ENCODE measurements at regions not wholly inside any gene's neighbourhood (a gene's known extent, or its start where the extent isn't known, plus 50 kb on each side); places are given as distances from the start of the nearest gene placed in this dataset.

- CTCF ChIA-PET, result no interaction called here
- no peaks in the 10 kb centered on the region for H3K4me1 ChIP-seq (ENCODE audit: control insufficient read depth, insufficient read depth, low read length)
- POLR2A ChIA-PET, result no interaction called here
- H3K4me3 ChIP-seq (ENCODE audit: low read depth, low read length), result no peak overlapping the region
- no peaks in the 10 kb centered on the region for H3K36me3 ChIP-seq (ENCODE audit: control insufficient read depth in 2 of 2, insufficient read depth in 1 of 2, low read length in 2 of 2)
- H3K27ac ChIP-seq (ENCODE audit: extremely low read depth, low read depth, low read length), result no peak overlapping the region
- no peaks in the 10 kb centered on the region for H3K9me3 ChIP-seq (ENCODE audit: control insufficient read depth, insufficient read depth, low read depth, low read length)
- no peak for TF ChIP-seq ZBTB1 (tag by site-specific recombination; IDR thresholded peaks at IDR 0.05)
- no peak for TF ChIP-seq GLIS2 (tag by site-specific recombination; IDR thresholded peaks at IDR 0.05)
- TF ChIP-seq, protein P1, sequence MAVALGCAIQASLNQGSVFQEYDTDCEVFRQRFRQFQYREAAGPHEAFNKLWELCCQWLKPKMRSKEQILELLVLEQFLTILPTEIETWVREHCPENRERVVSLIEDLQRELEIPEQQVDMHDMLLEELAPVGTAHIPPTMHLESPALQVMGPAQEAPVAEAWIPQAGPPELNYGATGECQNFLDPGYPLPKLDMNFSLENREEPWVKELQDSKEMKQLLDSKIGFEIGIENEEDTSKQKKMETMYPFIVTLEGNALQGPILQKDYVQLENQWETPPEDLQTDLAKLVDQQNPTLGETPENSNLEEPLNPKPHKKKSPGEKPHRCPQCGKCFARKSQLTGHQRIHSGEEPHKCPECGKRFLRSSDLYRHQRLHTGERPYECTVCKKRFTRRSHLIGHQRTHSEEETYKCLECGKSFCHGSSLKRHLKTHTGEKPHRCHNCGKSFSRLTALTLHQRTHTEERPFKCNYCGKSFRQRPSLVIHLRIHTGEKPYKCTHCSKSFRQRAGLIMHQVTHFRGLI (tag by site-specific recombination; IDR thresholded peaks at IDR 0.05), result no peak
- TF ChIP-seq ZNF10 (tag by site-specific recombination; IDR thresholded peaks at IDR 0.05), result no peak
- TF ChIP-seq KLF8 (tag by site-specific recombination; IDR thresholded peaks at IDR 0.05), result no peak
- TF ChIP-seq ZFP69B (tag by site-specific recombination; IDR thresholded peaks at IDR 0.05), result no peak
- no peak for TF ChIP-seq TCF7L2 (IDR thresholded peaks at IDR 0.05; ENCODE audit: borderline replicate concordance, low read depth, low read length)
- TF ChIP-seq, protein P2, sequence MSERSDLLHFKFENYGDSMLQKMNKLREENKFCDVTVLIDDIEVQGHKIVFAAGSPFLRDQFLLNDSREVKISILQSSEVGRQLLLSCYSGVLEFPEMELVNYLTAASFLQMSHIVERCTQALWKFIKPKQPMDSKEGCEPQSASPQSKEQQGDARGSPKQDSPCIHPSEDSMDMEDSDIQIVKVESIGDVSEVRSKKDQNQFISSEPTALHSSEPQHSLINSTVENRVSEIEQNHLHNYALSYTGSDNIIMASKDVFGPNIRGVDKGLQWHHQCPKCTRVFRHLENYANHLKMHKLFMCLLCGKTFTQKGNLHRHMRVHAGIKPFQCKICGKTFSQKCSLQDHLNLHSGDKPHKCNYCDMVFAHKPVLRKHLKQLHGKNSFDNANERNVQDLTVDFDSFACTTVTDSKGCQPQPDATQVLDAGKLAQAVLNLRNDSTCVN (tag by site-specific recombination; optimal IDR thresholded peaks at IDR 0.05), result no peak
- no peak for TF ChIP-seq ZNF350 (tag by site-specific recombination; IDR thresholded peaks at IDR 0.05)
- TF ChIP-seq ZFP37 (tag by site-specific recombination; IDR thresholded peaks at IDR 0.05), result no peak
Measured at GRCh38 chr2:871175-871727, 79.4 kb upstream of the SNTG2 start.

DNA sequence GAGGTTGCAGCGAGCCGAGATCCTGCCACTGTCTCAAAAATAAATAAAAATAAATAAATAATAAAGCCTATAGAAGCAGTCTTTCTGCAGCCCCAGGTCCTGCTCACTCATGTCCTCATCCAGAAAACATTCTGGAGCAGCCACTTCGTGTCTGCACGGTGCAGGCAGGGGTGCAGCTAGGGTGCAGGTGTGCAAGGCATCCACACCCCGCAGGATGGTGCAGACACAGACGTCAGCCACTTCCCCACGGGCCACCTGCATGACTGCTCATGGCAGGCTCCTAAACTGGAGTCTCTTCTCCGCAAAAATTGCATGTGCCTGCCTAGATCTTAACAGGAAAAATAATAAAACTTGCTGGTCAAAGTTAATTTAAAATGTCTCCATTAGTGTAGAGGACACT is 80.2 kb upstream of the SNTG2 start:
- H3K4me1 ChIP-seq (ENCODE audit: control insufficient read depth, insufficient read depth, low read length), result no peaks in the 10 kb centered on the region
- H3K9me3 ChIP-seq (ENCODE audit: control insufficient read depth, insufficient read depth, low read depth, low read length), result no peaks in the 10 kb centered on the region
- TF ChIP-seq, protein P3, sequence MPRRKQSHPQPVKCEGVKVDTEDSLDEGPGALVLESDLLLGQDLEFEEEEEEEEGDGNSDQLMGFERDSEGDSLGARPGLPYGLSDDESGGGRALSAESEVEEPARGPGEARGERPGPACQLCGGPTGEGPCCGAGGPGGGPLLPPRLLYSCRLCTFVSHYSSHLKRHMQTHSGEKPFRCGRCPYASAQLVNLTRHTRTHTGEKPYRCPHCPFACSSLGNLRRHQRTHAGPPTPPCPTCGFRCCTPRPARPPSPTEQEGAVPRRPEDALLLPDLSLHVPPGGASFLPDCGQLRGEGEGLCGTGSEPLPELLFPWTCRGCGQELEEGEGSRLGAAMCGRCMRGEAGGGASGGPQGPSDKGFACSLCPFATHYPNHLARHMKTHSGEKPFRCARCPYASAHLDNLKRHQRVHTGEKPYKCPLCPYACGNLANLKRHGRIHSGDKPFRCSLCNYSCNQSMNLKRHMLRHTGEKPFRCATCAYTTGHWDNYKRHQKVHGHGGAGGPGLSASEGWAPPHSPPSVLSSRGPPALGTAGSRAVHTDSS (tag by site-specific recombination; IDR thresholded peaks at IDR 0.05), result no peak
- TF ChIP-seq ZBTB17 (tag by site-specific recombination; IDR thresholded peaks at IDR 0.05) (no peak), ZNF341 (tag by site-specific recombination; IDR thresholded peaks at IDR 0.05; ENCODE audit: low read depth) (no peak), ZNF837 (tag by site-specific recombination; IDR thresholded peaks at IDR 0.05) (no peak), ZNF776 (tag by site-specific recombination; IDR thresholded peaks at IDR 0.05; ENCODE audit: borderline replicate concordance) (no peak), ZNF571 (tag by site-specific recombination; IDR thresholded peaks at IDR 0.05) (no peak), KLF16 (tag by site-specific recombination; IDR thresholded peaks at IDR 0.05) (no peak), ZNF16 (tag by site-specific recombination; IDR thresholded peaks at IDR 0.05; ENCODE audit: low read depth) (no peak), ZNF311 (tag by site-specific recombination; IDR thresholded peaks at IDR 0.05; ENCODE audit: borderline replicate concordance) (no peak), BCL11B (tag by site-specific recombination; IDR thresholded peaks at IDR 0.05; ENCODE audit: low read depth) (no peak), ZFP41 (tag by site-specific recombination; IDR thresholded peaks at IDR 0.05; ENCODE audit: borderline replicate concordance) (no peak), ZNF596 (tag by site-specific recombination; IDR thresholded peaks at IDR 0.05) (no peak), ZNF121 (tag by site-specific recombination; IDR thresholded peaks at IDR 0.05) (no peak), SALL2 (tag by site-specific recombination; IDR thresholded peaks at IDR 0.05; ENCODE audit: borderline replicate concordance) (no peak), ZNF473 (tag by site-specific recombination; IDR thresholded peaks at IDR 0.05) (no peak)
- TF ChIP-seq, protein P4, sequence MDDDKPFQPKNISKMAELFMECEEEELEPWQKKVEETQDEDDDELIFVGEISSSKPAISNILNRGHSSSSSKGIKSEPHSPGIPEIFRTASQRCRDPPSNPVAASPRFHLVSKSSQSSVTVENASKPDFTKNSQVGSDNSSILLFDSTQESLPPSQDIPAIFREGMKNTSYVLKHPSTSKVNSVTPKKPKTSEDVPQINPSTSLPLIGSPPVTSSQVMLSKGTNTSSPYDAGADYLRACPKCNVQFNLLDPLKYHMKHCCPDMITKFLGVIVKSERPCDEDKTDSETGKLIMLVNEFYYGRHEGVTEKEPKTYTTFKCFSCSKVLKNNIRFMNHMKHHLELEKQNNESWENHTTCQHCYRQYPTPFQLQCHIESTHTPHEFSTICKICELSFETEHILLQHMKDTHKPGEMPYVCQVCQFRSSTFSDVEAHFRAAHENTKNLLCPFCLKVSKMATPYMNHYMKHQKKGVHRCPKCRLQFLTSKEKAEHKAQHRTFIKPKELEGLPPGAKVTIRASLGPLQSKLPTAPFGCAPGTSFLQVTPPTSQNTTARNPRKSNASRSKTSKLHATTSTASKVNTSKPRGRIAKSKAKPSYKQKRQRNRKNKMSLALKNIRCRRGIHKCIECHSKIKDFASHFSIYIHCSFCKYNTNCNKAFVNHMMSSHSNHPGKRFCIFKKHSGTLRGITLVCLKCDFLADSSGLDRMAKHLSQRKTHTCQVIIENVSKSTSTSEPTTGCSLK (tag by site-specific recombination; IDR thresholded peaks at IDR 0.05), result no peak
- no peak overlapping the region for H3K27ac ChIP-seq (ENCODE audit: extremely low read depth, low read depth, low read length)
- ChIA-PET CTCF (no interaction called here), POLR2A (no interaction called here)
- H3K36me3 ChIP-seq (ENCODE audit: control insufficient read depth in 2 of 2, insufficient read depth in 1 of 2, low read length in 2 of 2), result no peaks in the 10 kb centered on the region
- no peak overlapping the region for H3K4me3 ChIP-seq (ENCODE audit: low read depth, low read length)
